A549 (cell line): ENCODE measurements at regions not wholly inside any gene's neighbourhood (a gene's known extent, or its start where the extent isn't known, plus 50 kb on each side); places are given as distances from the start of the nearest gene placed in this dataset.
A peak's percentile ranks its signal among the peaks of the same experiment; 100 is the strongest.

Experiments
- ATAC-seq, 2 experiments: fragments of 200-7000 bp in 1 of 2; fragments of >200 bp in 1 of 2; cut with Nextera tagmentation in 1 of 2; cut with Tn5 transposase in 1 of 2; 3 replicates each; pipeline versions ENCODE4 v1.8.0 to v1.9.1; 2018 to 2020; ENCODE audit warnings: mild to moderate bottlenecking in 1 of 2, moderate library complexity in 1 of 2
- CTCF ChIA-PET: fragments of 300-600 bp; sonication (Branson Sonifier 250); formaldehyde crosslinking; extraction: SDS; loops from one replicate; lab custom pipeline; 2021; ENCODE audit warnings: antibody characterized with exemption, inconsistent platforms; lab: Yijun Ruan, JAX
- POLR2A ChIA-PET: fragments of 350-600 bp; formaldehyde crosslinking; extraction: SDS; loops from one replicate; lab custom pipeline; 2021; ENCODE audit warnings: antibody characterized with exemption, inconsistent platforms; lab: Yijun Ruan, JAX
- DNase-seq, 2 experiments: peaks; one replicate each; pipeline versions ENCODE4 v3.0.0 to v3.0.0-alpha.2; 2011 to 2016; ENCODE audit warnings: low read depth in 1 of 2, low spot score in 1 of 2
- FAIRE-seq: peaks from 2 replicates; lab custom pipeline; 2011; peaks lifted over from hg19 to GRCh38; lab: Jason Lieb, UNC
- H3K27ac ChIP-seq, 2 experiments: fragments of >200 bp; sonication (Bioruptor Twin); formaldehyde crosslinking; 3 replicates each; pipeline ENCODE4 v1.5.1; 2016 to 2017
- H3K4me1 ChIP-seq: fragments of >200 bp; sonication (Bioruptor Twin); formaldehyde crosslinking; 3 replicates; pipeline ENCODE4 v1.6.1; 2016
- H3K4me2 ChIP-seq: fragments of >200 bp; sonication (Bioruptor Twin); formaldehyde crosslinking; 3 replicates; pipeline ENCODE4 v1.6.1; 2016
- H3K4me3 ChIP-seq: fragments of >200 bp; sonication (Bioruptor Twin); formaldehyde crosslinking; 3 replicates; pipeline ENCODE4 v1.5.1; 2016
- H3K9me3 ChIP-seq: fragments of >200 bp; sonication (Bioruptor Twin); formaldehyde crosslinking; 3 replicates; pipeline ENCODE4 v1.6.1; 2016
- CHD2 ChIP-seq: fragments of 150-350 bp; IDR thresholded peaks from 2 replicates; pipeline ENCODE4 v1.6.1; 2014; ENCODE audit warnings: low read length; ENCODE audit not compliant: partially characterized antibody
- CHD4 ChIP-seq: fragments of 200-600 bp; sonication (generic); IDR thresholded peaks from 2 replicates; pipeline ENCODE4 v1.6.1; 2016; ENCODE audit warnings: antibody characterized with exemption, mild to moderate bottlenecking, borderline replicate concordance
- EHMT2 ChIP-seq: fragments of 200-600 bp; sonication (generic); IDR thresholded peaks from 2 replicates; pipeline ENCODE4 v1.6.1; 2016; ENCODE audit warnings: antibody characterized with exemption, low read depth, mild to moderate bottlenecking, moderate library complexity
- ELK1 ChIP-seq: fragments of 150-350 bp; IDR thresholded peaks from 2 replicates; pipeline ENCODE4 v1.6.1; 2014; ENCODE audit warnings: low read depth, mild to moderate bottlenecking, low read length
- ESRRA ChIP-seq: fragments of 150-350 bp; IDR thresholded peaks from 2 replicates; pipeline ENCODE4 v1.6.1; 2014; ENCODE audit warnings: mild to moderate bottlenecking, low read length, borderline replicate concordance
- FOSB ChIP-seq: fragments of 250-450 bp; sonication (Bioruptor Pico); IDR thresholded peaks from 2 replicates; pipeline ENCODE4 v1.5.0; 2020; ENCODE audit warnings: mild to moderate bottlenecking, moderate library complexity
- FOXS1 ChIP-seq: fragments of 250-450 bp; sonication (Bioruptor Pico); IDR thresholded peaks from 2 replicates; pipeline ENCODE4 v1.5.0; 2020; ENCODE audit warnings: mild to moderate bottlenecking, moderate library complexity
- GATA3 ChIP-seq: IDR thresholded peaks from 2 replicates; pipeline ENCODE4 v1.6.1; 2012; ENCODE audit warnings: borderline replicate concordance
- JUN ChIP-seq, 2 experiments: fragments of >200 bp; sonication (Bioruptor Twin); formaldehyde crosslinking; IDR thresholded peaks; 2 replicates in 1 of 2; 3 replicates in 1 of 2; pipeline ENCODE4 v1.6.1; 2016 to 2017
- KDM1A ChIP-seq: fragments of 200-600 bp; sonication (generic); IDR thresholded peaks from 2 replicates; pipeline ENCODE4 v1.6.1; 2016; ENCODE audit warnings: low read depth, mild to moderate bottlenecking
- MAFK ChIP-seq: fragments of 450-650 bp; IDR thresholded peaks from 2 replicates; pipeline ENCODE4 v1.6.1; 2014; ENCODE audit not compliant: partially characterized antibody
- MAX ChIP-seq: IDR thresholded peaks from 2 replicates; pipeline ENCODE4 v1.6.1; 2012
- MAZ ChIP-seq: fragments of 150-350 bp; IDR thresholded peaks from 2 replicates; pipeline ENCODE4 v1.6.1; 2014; ENCODE audit warnings: antibody characterized with exemption, low read depth, low read length, borderline replicate concordance
- MYC ChIP-seq: IDR thresholded peaks from 2 replicates; pipeline ENCODE4 v1.6.1; 2012; ENCODE audit warnings: mild to moderate bottlenecking, inconsistent platforms, low read length, improper control_type of control experiment, borderline replicate concordance
- NFE2L2 ChIP-seq: fragments of 150-350 bp; conservative IDR thresholded peaks from 2 replicates; pipeline ENCODE4 v1.6.1; 2014; ENCODE audit warnings: low read length
- PHF8 ChIP-seq: fragments of 200-600 bp; sonication (generic); IDR thresholded peaks from 2 replicates; pipeline ENCODE4 v1.6.1; 2016; ENCODE audit warnings: low read depth, mild to moderate bottlenecking, antibody characterized with exemption, moderate library complexity, borderline replicate concordance
- POLR2AphosphoS2 ChIP-seq: conservative IDR thresholded peaks from 2 replicates; pipeline ENCODE4 v1.6.1; 2012; ENCODE audit warnings: low read length, improper control_type of control experiment, inconsistent platforms
- RAD21 ChIP-seq, 2 experiments: fragments of >200 bp in 1 of 2; sonication (Bioruptor Twin) in 1 of 2; formaldehyde crosslinking in 1 of 2; IDR thresholded peaks in 1 of 2; conservative IDR thresholded peaks in 1 of 2; 2 replicates in 1 of 2; 3 replicates in 1 of 2; pipeline ENCODE4 v1.6.1; 2012 to 2018; ENCODE audit warnings: inconsistent platforms in 1 of 2
- RARB ChIP-seq: fragments of 250-450 bp; sonication (Bioruptor Pico); IDR thresholded peaks from 2 replicates; pipeline ENCODE4 v1.8.0; 2021; ENCODE audit warnings: mild to moderate bottlenecking, moderate library complexity
- RNF2 ChIP-seq: fragments of 200-600 bp; sonication (generic); IDR thresholded peaks from 2 replicates; pipeline ENCODE4 v1.6.1; 2016; ENCODE audit warnings: low read depth, mild to moderate bottlenecking, antibody characterized with exemption, moderate library complexity, borderline replicate concordance
- SREBF2 ChIP-seq: fragments of 450-650 bp; IDR thresholded peaks from 2 replicates; pipeline ENCODE4 v1.6.1; 2014; ENCODE audit warnings: mild to moderate bottlenecking, moderate library complexity
- TFCP2L1 ChIP-seq: fragments of 250-450 bp; sonication (Bioruptor Pico); IDR thresholded peaks from 2 replicates; pipeline ENCODE4 v1.5.0; 2021; ENCODE audit warnings: mild to moderate bottlenecking
- ZFP36 ChIP-seq: fragments of 450-650 bp; IDR thresholded peaks from 2 replicates; pipeline ENCODE4 v1.6.1; 2014; ENCODE audit warnings: borderline replicate concordance; ENCODE audit not compliant: partially characterized antibody
- ZNF302 ChIP-seq: fragments of 250-450 bp; sonication (Bioruptor Pico); IDR thresholded peaks from 2 replicates; pipeline ENCODE4 v1.9.0; 2021; ENCODE audit warnings: inconsistent platforms, mild to moderate bottlenecking, moderate library complexity
- WGBS: methylation state at CpG from one replicate; pipeline ENCODE4 v1.1.6; 2017; ENCODE audit errors: missing lambda C conversion rate; 5-methylcytosine and 5-hydroxymethylcytosine counted together

GRCh38 chr22:49372530-49373288 lies 455.0 kb downstream of the BRD1 start:
- DNase-seq (peak; percentile 36 to 44), FAIRE-seq (no peak)
- TF ChIP-seq ZNF302 (no peak), EHMT2 (no peak), GATA3 (no peak), SREBF2 (no peak), TFCP2L1 (CRISPR knock-in tag) (no peak), MAZ (no peak), MAFK (no peak)
- TF ChIP-seq, all 56 proteins: peak for 0
- 50% methylated on average over 6 of the region's 20 CpGs for WGBS
- CTCF ChIA-PET, result interaction anchor here (1.2 kb wide), 1 partner anchor 260 kb away, joined by 3 read pairs; no protein-coding TSS in a partner anchor
- no peak overlapping the region for H3K4me2 ChIP-seq
- POLR2A ChIA-PET, result no interaction called here
- no peaks in the 10 kb centered on the region for H3K9me3 ChIP-seq
- H3K27ac ChIP-seq, result 0 out of 6 replicates have a peak overlapping the region, but pooled peaks of 1 of the 2 experiments have one; percentile 33
- H3K4me1 ChIP-seq, result peaks cover 4% of the 10 kb centered on the region; the same call in 2 of the 3 replicates
- peak; percentile 86 to 90 for ATAC-seq
- H3K4me3 ChIP-seq, result no peak overlapping the region

- WGBS, result 89% methylated on average over 14 of the region's 17 CpGs
- Histone ChIP-seq H3K9me3 (no peaks in the 10 kb centered on the region), H3K4me3 (no peak overlapping the region), H3K4me1 (peaks cover 4% of the 10 kb centered on the region; the same call in 2 of the 3 replicates), H3K27ac (0 out of 6 replicates have a peak overlapping the region, but pooled peaks of 1 of the 2 experiments have one; percentile 31), H3K4me2 (no peak overlapping the region)
- TF ChIP-seq MYC, result no peak
- TF ChIP-seq NFE2L2, result no peak
- ATAC-seq (no peak), DNase-seq (no peak), FAIRE-seq (no peak)
- CTCF ChIA-PET, result interaction anchor here (1.2 kb wide), 1 partner anchor 260 kb away, joined by 3 read pairs; no protein-coding TSS in a partner anchor
- POLR2A ChIA-PET, result no interaction called here
Observed at GRCh38 chr22:49372111-49372529, 455.6 kb downstream of the BRD1 start.

GRCh38 chr22:49371325-49372110 lies 456.2 kb downstream of the BRD1 start:
- Histone ChIP-seq H3K4me1 (peaks cover 4% of the 10 kb centered on the region; the same call in 2 of the 3 replicates), H3K4me3 (no peak overlapping the region), H3K9me3 (no peaks in the 10 kb centered on the region), H3K4me2 (no peak overlapping the region), H3K27ac (no peak overlapping the region)
- no peak for ATAC-seq
- DNase-seq, result no peak
- WGBS, result 92% methylated on average over 9 of the region's 27 CpGs
- ChIA-PET POLR2A (no interaction called here), CTCF (no interaction called here)
- TF ChIP-seq PHF8 (no peak), FOXS1 (no peak), ESRRA (no peak), ELK1 (no peak), MAFK (no peak), RAD21 (conservative IDR thresholded peaks at IDR 0.05 in 1 of 2, IDR thresholded peaks at IDR 0.05 in 1 of 2) (no peak), POLR2AphosphoS2 (no peak), FOSB (CRISPR knock-in tag) (no peak), CHD4 (no peak), JUN (IDR thresholded peaks at IDR 0.05) (no peak), KDM1A (no peak), CHD2 (no peak), RARB (CRISPR knock-in tag) (no peak), TFCP2L1 (CRISPR knock-in tag) (no peak), MAX (no peak), RNF2 (no peak), ZFP36 (no peak)
- FAIRE-seq, result no peak
